ENCODE measurements at regions not wholly inside any gene's neighbourhood (a gene's known extent, or its start where the extent isn't known, plus 50 kb on each side); places are given as distances from the start of the nearest gene placed in this dataset.

GRCh38 chr6:113281014-113281413, 576.1 kb upstream of the MARCKS start:
- in situ Hi-C loops (cut with HindIII; ENCODE audit: low sequenced_read_pairs), result no loop called here
- DNase-seq (ENCODE audit: low read depth), result peak; percentile 59
- no peak overlapping the region for H3K4me3 ChIP-seq (ENCODE audit: low read depth, low read length)
- no peak for TF ChIP-seq CTCF (IDR thresholded peaks at IDR 0.05; ENCODE audit: low read depth, low read length, missing control alignments)

- in situ Hi-C loops (cut with HindIII; ENCODE audit: low sequenced_read_pairs), result no loop called here
- no peak for DNase-seq (ENCODE audit: low read depth)
- no peak overlapping the region for H3K4me3 ChIP-seq (ENCODE audit: low read depth, low read length)
- TF ChIP-seq CTCF (IDR thresholded peaks at IDR 0.05; ENCODE audit: low read depth, low read length, missing control alignments), result no peak
Observed at GRCh38 chr6:113281431-113281830, 575.7 kb upstream of the MARCKS start.

GRCh38 chr6:113287396-113287795, 569.7 kb upstream of the MARCKS start:
- in situ Hi-C loops (cut with HindIII; ENCODE audit: low sequenced_read_pairs), result no loop called here

GRCh38 chr6:113288409-113288808, 568.7 kb upstream of the MARCKS start:
- no peak for TF ChIP-seq CTCF (IDR thresholded peaks at IDR 0.05; ENCODE audit: low read depth, low read length, missing control alignments)
- in situ Hi-C loops (cut with HindIII; ENCODE audit: low sequenced_read_pairs), result no loop called here
- DNase-seq (ENCODE audit: low read depth), result no peak
- no peak overlapping the region for H3K4me3 ChIP-seq (ENCODE audit: low read depth, low read length)

More at GRCh38 chr6:113287396-113287795, 569.7 kb upstream of the MARCKS start:
- H3K4me3 ChIP-seq (ENCODE audit: low read depth, low read length), result no peak overlapping the region
- DNase-seq (ENCODE audit: low read depth), result no peak
- no peak for TF ChIP-seq CTCF (IDR thresholded peaks at IDR 0.05; ENCODE audit: low read depth, low read length, missing control alignments)

- no peak overlapping the region for H3K4me3 ChIP-seq (ENCODE audit: low read depth, low read length)
- in situ Hi-C loops (cut with HindIII; ENCODE audit: low sequenced_read_pairs), result no loop called here
- TF ChIP-seq CTCF (IDR thresholded peaks at IDR 0.05; ENCODE audit: low read depth, low read length, missing control alignments), result no peak
- DNase-seq (ENCODE audit: low read depth), result no peak
Observed at GRCh38 chr6:113289166-113289565, 568.0 kb upstream of the MARCKS start.

GRCh38 chr6:113290684-113291083, 566.5 kb upstream of the MARCKS start:
- in situ Hi-C loops (cut with HindIII; ENCODE audit: low sequenced_read_pairs), result no loop called here
- no peak overlapping the region for H3K4me3 ChIP-seq (ENCODE audit: low read depth, low read length)
- DNase-seq (ENCODE audit: low read depth), result no peak
- no peak for TF ChIP-seq CTCF (IDR thresholded peaks at IDR 0.05; ENCODE audit: low read depth, low read length, missing control alignments)

Data from astrocyte of the cerebellum (primary cell).